ENCODE measurements at regions not wholly inside any gene's neighbourhood (a gene's known extent, or its start where the extent isn't known, plus 50 kb on each side); places are given as distances from the start of the nearest gene placed in this dataset.
"Not testable (repeated sequence)": the region's sequence is repeated elsewhere in the genome, so short reads cannot be mapped to it uniquely, and the experiment has no call there.

DNA sequence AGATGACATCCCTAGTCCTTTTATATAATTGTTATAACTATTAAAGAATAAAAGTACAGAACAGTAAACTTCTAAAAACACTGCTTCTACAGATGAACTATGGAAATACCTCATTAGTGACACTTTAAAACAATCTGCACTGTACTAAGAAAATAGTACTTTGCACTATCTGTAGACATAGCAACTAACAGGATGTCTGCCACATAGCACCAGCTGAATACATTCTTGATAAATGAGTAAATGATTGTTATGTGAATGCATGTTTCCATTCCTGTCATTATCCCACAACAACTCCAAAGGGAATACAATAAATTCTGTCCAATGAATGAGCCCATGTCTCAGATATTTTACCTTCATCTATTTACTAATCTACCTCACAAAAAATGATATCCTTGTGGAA, 115.3 kb upstream of the SLC35G4 start:
- Histone ChIP-seq H3K36me3 (no peaks in the 10 kb centered on the region), H3K4me3 (no peak overlapping the region), H3K27ac (no peak overlapping the region), H3K27me3 (no peaks in the 10 kb centered on the region), H3K9me3 (no peaks in the 10 kb centered on the region), H3K4me1 (no peaks in the 10 kb centered on the region)
- TF ChIP-seq, protein P1, sequence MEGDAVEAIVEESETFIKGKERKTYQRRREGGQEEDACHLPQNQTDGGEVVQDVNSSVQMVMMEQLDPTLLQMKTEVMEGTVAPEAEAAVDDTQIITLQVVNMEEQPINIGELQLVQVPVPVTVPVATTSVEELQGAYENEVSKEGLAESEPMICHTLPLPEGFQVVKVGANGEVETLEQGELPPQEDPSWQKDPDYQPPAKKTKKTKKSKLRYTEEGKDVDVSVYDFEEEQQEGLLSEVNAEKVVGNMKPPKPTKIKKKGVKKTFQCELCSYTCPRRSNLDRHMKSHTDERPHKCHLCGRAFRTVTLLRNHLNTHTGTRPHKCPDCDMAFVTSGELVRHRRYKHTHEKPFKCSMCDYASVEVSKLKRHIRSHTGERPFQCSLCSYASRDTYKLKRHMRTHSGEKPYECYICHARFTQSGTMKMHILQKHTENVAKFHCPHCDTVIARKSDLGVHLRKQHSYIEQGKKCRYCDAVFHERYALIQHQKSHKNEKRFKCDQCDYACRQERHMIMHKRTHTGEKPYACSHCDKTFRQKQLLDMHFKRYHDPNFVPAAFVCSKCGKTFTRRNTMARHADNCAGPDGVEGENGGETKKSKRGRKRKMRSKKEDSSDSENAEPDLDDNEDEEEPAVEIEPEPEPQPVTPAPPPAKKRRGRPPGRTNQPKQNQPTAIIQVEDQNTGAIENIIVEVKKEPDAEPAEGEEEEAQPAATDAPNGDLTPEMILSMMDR (IDR thresholded peaks at IDR 0.05): no peak
- DNase-seq (ENCODE audit: low spot score in 2 of 2): no peak
- intact Hi-C loops (cut with DNase I): no loop called here

DNA sequence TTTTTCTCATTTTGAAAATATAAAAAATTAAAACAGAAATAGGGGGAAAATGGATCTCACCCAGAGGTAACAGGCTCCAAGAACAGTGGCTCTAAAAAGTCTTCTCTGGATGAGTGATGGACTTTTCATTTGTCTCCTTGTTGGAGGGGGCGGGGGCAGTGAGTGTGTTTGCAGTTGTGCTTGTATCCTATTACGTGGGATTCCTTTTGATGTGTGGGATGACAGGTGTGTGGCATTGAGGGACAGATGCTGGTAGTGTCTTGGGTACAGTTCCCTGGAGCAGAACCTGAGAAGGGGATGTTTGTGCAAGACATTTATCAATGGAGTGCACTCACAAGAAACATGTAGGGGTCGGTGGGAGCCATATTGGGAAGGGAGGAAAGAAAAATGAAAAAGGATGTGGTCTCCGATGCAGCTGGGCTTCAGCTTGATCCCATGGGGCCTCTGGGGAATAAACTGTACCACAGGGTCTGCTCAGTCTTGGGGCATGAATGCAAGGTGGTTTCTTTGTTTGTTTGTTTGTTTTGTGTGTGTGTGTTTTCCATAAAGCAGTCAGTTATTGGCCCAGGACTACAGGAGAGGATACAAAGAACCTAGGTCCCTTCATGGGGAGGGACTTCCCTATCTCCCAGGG, 120.0 kb upstream of the SLC35G4 start:
- H3K9me3 ChIP-seq: no peaks in the 10 kb centered on the region
- intact Hi-C loops (cut with DNase I): no loop called here

DNA sequence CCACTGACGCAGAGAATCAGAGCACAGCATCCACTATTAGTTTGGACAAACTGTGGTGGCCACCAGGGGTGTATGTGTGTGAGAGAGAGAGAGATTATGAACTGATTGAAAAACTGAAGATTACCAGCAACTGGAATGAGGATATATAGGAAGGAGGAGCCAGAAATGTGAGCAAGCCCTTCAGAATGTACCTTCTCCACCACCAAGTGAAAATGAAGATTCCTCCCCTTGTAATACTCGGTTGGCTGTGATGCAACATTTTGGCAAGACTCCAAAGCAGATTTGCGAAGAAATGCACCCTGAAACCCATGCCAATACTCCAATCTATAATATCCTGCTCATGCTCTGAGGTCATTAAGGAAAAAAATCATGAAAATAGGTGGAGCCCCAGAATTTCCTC, 121.2 kb upstream of the SLC35G4 start:
- no peaks in the 10 kb centered on the region for H3K27me3 ChIP-seq
- TF ChIP-seq, protein P1 (IDR thresholded peaks at IDR 0.05): no peak
- DNase-seq (ENCODE audit: low spot score in 2 of 2): no peak
- intact Hi-C loops (cut with DNase I): no loop called here
- no peaks in the 10 kb centered on the region for H3K36me3 ChIP-seq
- no peaks in the 10 kb centered on the region for H3K9me3 ChIP-seq
- H3K4me3 ChIP-seq: no peak overlapping the region
- no peak overlapping the region for H3K27ac ChIP-seq
- no peaks in the 10 kb centered on the region for H3K4me1 ChIP-seq

More for the DNA sequence above, 120.0 kb upstream of the SLC35G4 start:
- H3K4me3 ChIP-seq: no peak overlapping the region
- no peak for DNase-seq (ENCODE audit: low spot score in 2 of 2)
- TF ChIP-seq, protein P1 (IDR thresholded peaks at IDR 0.05): no peak
- H3K4me1 ChIP-seq: no peaks in the 10 kb centered on the region
- no peak overlapping the region for H3K27ac ChIP-seq
- H3K27me3 ChIP-seq: no peaks in the 10 kb centered on the region
- no peaks in the 10 kb centered on the region for H3K36me3 ChIP-seq

DNA sequence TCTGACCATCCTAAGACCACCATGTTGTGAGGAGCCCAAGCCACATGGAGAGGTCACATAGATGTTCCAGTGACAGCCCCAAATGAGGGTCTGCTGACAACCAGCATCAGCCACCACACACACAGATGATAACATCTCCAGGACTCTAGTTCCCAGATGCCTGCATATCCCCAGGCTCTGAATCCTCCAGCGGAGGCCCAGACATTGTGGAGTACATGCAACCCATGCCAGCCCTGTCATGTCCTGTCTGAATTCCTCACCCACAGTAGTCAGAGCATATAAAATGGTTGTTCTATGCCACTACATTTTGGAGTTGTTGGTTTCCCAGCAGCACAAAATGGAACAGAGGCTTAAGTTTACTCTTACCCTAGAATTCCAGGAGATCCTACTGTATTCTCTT, 122.0 kb upstream of the SLC35G4 start:
- no peak for DNase-seq (ENCODE audit: low spot score in 2 of 2)

DNA sequence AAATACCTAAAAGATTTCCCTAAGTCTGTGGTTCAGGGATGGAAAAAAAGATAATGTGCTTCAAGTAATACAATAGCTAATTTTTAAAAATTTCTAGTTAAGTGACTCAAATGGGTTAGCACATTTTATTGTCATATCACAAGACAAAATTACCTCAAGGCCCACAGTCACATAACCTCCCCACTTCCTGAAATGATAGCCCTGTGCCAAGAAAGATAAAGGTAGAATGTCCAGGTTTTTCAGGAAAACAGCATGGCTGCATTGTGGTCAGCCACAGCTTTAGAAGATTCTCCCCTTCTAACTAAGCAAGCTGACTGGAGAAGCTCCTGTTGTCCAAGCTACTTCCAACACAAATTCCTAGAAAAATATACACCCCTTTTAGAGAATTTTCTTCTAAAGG, 127.1 kb upstream of the SLC35G4 start:
- H3K9me3 ChIP-seq: no peaks in the 10 kb centered on the region
- H3K4me3 ChIP-seq: no peak overlapping the region
- DNase-seq (ENCODE audit: low spot score in 2 of 2): no peak
- no peaks in the 10 kb centered on the region for H3K4me1 ChIP-seq
- no peak overlapping the region for H3K27ac ChIP-seq
- H3K36me3 ChIP-seq: no peaks in the 10 kb centered on the region
- intact Hi-C loops (cut with DNase I): no loop called here
- H3K27me3 ChIP-seq: no peaks in the 10 kb centered on the region
- TF ChIP-seq, protein P1 (IDR thresholded peaks at IDR 0.05): no peak

More for the DNA sequence above, 122.0 kb upstream of the SLC35G4 start:
- TF ChIP-seq, protein P1 (IDR thresholded peaks at IDR 0.05): no peak
- Histone ChIP-seq H3K36me3 (no peaks in the 10 kb centered on the region), H3K9me3 (no peaks in the 10 kb centered on the region), H3K27me3 (no peaks in the 10 kb centered on the region), H3K4me3 (no peak overlapping the region), H3K27ac (no peak overlapping the region), H3K4me1 (no peaks in the 10 kb centered on the region)
- intact Hi-C loops (cut with DNase I): no loop called here

DNA sequence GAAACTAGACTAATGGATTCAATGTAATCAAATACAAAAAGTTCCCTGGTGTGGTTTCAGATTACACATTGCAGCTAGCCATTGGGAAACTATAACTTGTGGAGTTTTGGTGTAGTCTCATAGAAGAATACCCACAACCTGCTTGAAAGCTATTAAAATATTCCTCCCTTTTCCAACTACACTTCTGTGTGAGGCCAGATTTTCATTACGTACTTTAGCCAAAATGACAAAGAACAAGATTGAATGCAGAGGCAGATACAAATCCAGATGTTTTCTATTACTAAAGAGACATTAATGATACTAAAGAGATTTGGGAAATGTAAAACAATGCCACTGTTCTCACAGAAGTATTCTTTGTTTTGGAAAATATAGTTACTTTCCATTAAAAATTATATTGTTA, 128.7 kb upstream of the SLC35G4 start:
- intact Hi-C loops (cut with DNase I): no loop called here
- Histone ChIP-seq H3K27ac (no peak overlapping the region), H3K9me3 (no peaks in the 10 kb centered on the region), H3K27me3 (no peaks in the 10 kb centered on the region), H3K36me3 (no peaks in the 10 kb centered on the region), H3K4me1 (no peaks in the 10 kb centered on the region), H3K4me3 (no peak overlapping the region)
- TF ChIP-seq, protein P1 (IDR thresholded peaks at IDR 0.05): no peak
- DNase-seq (ENCODE audit: low spot score in 2 of 2): no peak

DNA sequence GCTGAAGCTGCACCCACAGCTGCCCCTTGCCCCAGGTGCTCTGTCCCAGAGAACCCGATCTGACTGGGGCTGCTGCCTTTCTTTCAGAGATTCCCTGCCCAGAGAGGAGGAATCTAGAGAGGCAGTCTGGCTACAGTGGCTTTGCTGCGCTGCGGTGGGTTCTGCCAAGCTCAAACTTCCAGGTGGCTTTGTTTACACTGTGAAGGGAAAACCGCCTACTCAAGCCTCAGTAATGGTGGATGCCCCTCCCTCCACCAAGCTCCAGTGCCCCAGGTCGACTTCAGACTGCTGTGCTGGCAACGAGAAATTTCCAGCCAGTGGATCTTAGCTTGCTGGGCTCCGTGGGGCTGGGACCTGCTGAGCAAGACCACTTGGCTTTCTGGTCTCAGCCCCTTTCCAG, 130.4 kb upstream of the SLC35G4 start:
- intact Hi-C loops (cut with DNase I); H3K9me3 ChIP-seq; H3K27me3 ChIP-seq; H3K4me3 ChIP-seq; DNase-seq (ENCODE audit: low spot score in 2 of 2); H3K27ac ChIP-seq; H3K36me3 ChIP-seq; H3K4me1 ChIP-seq: not testable (repeated sequence)
